Astrocyte of the spinal cord (primary cell): ENCODE measurements at regions not wholly inside any gene's neighbourhood (a gene's known extent, or its start where the extent isn't known, plus 50 kb on each side); places are given as distances from the start of the nearest gene placed in this dataset.
"Not testable (repeated sequence)": the region's sequence is repeated elsewhere in the genome, so short reads cannot be mapped to it uniquely, and the experiment has no call there.

ENCODE experiments used
- DNase-seq: peaks from one replicate; pipeline ENCODE4 v3.0.0; 2011; ENCODE audit warnings: low read depth, low spot score
- H3K4me3 ChIP-seq: 2 replicates; pipeline ENCODE4 v1.5.1; 2011; ENCODE audit warnings: low read depth, mild to moderate bottlenecking, low read length, moderate library complexity
- CTCF ChIP-seq: IDR thresholded peaks from 2 replicates; pipeline ENCODE4 v1.5.1; 2012; ENCODE audit warnings: low read depth, mild to moderate bottlenecking, low read length, inconsistent platforms
- in situ Hi-C: cut with HindIII; loops from 2 replicates; pipeline ENCODE4 v1.10.0; 2017; ENCODE audit warnings: low sequenced_read_pairs

- in situ Hi-C loops, result no loop called here
- no peak overlapping the region for H3K4me3 ChIP-seq
- no peak for DNase-seq
- no peak for TF ChIP-seq CTCF
Observed at GRCh38 chr1:5769760-5770159, 222.5 kb downstream of the NPHP4 start.

DNA sequence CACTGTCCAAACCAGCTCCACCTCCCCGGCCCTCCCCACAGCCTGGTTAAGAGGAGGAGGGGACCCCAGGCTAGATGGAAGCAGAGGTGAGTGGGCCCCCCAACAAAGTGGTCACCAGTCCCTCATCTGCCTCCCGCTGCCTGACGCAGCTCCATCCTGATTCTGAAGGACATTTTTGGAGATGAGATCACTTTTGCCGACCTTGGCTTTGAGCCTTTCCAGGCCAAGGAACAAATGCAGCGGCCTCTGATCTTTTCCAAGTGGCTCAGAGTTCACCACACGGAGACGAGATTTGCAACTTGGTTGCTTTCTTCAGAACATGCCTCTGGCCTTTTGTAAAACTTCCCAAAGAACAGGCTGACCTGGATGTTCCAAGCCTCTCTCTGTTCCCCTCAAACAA lies 223.1 kb downstream of the NPHP4 start:
- no peak for DNase-seq
- in situ Hi-C loops, result no loop called here
- H3K4me3 ChIP-seq, result no peak overlapping the region
- no peak for TF ChIP-seq CTCF

GRCh38 chr1:5768014-5768413 lies 224.2 kb downstream of the NPHP4 start:
- no peak overlapping the region for H3K4me3 ChIP-seq
- in situ Hi-C loops, result no loop called here
- no peak for DNase-seq
- no peak for TF ChIP-seq CTCF

GRCh38 chr1:5766996-5767395 lies 225.2 kb downstream of the NPHP4 start:
- DNase-seq, in situ Hi-C loops: not testable (repeated sequence)

DNA sequence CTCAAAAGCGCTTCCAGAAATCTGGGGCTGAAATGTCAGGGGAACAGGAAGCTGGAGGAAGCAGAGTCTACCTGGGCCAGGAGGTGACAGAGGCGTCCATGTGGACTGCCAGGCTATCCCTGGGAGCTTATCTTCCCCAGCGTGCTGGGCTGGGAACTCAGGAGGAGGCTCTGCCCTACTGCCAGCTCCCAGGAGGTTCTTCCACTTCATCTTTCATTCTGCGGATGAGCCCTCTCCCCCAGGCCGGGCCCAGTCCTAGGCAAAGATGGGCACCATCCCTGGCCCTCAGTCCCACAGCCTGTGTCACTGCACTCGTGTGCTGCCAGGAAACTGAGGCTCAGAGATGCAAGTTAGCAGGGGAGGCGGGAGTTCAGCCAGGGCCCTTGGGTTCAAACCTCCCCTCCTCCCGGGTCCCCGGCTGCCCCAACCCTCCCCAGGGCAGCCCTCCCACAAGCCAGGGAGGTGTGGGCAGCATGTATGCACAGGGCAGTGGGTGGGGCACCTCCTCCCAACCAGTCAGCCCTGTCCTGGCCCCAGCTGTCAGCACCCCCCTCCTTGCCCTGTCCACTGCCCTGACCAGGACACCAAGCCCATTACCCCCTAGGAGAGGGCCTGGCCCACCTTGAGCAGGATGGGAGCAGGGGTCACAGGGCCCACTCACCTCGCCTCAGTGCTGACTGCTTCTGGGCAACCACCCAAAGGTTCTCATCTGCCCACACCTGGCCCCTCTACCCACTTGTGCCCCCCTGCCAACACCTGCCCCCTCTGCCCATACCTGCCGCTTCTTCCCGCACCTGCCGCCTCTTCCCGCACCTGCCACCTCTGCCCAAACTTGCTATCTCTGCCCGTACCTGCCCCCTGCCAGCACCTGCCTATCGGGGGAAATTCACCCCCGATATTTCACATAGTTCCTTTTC lies 226.0 kb downstream of the NPHP4 start:
- no peak for TF ChIP-seq CTCF
- no peak for DNase-seq
- in situ Hi-C loops, result no loop called here
- no peak overlapping the region for H3K4me3 ChIP-seq

More at GRCh38 chr1:5766996-5767395, 225.2 kb downstream of the NPHP4 start:
- H3K4me3 ChIP-seq, result not testable (repeated sequence)

DNA sequence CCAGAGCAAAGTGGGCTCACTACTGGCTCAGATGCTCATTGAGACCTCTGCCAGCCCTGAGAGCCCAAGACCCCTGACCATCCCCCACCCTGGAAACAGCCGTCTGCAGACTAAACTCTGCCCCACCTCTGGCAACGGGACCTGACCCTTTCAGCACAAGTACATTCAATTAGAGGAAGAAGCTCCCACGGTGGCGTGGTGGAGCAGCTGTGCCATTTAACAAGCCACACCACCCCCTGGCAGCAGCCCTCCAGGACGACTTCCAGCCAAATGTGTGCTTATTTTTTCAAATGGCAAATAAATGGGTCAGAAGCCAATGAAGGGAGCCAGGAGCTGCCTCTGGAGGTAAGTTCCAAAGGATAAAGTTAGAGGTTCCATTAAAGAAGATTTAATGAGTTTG lies 226.7 kb downstream of the NPHP4 start:
- TF ChIP-seq CTCF, result no peak
- no peak overlapping the region for H3K4me3 ChIP-seq
- in situ Hi-C loops, result no loop called here
- DNase-seq, result no peak

- no peak overlapping the region for H3K4me3 ChIP-seq
- TF ChIP-seq CTCF, result no peak
- in situ Hi-C loops, result no loop called here
- no peak for DNase-seq
Observed at GRCh38 chr1:5764959-5765358, 227.3 kb downstream of the NPHP4 start.
